HepG2 (cell line): ENCODE measurements at regions not wholly inside any gene's neighbourhood (a gene's known extent, or its start where the extent isn't known, plus 50 kb on each side); places are given as distances from the start of the nearest gene placed in this dataset.

Experiments
- ISL2 ChIP-seq: sonication (generic); formaldehyde crosslinking; IDR thresholded peaks from 2 replicates; pipeline ENCODE4 v1.5.0; 2020; ENCODE audit warnings: missing genetic modification reagents
- MAFF ChIP-seq: IDR thresholded peaks from 2 replicates; pipeline ENCODE4 v1.6.1; 2011; ENCODE audit warnings: low read depth, low read length, improper control_type of control experiment
- MIER2 ChIP-seq: IDR thresholded peaks from 2 replicates; pipeline ENCODE4 v1.6.1; 2016; ENCODE audit warnings: missing biosample characterization, missing genetic modification reagents
- RFXANK ChIP-seq: IDR thresholded peaks from 2 replicates; pipeline ENCODE4 v1.6.1; 2016
- SRSF1 ChIP-seq: fragments of 200-400 bp; formaldehyde crosslinking; optimal IDR thresholded peaks from 2 replicates; pipeline ENCODE3; 2017; ENCODE audit warnings: mild to moderate bottlenecking, low read depth, low read length, moderate library complexity
- SSRP1 ChIP-seq: IDR thresholded peaks from 2 replicates; pipeline ENCODE4 v1.6.1; 2016; ENCODE audit warnings: control low read depth
- TCF12 ChIP-seq, 2 experiments: fragments of 450-650 bp in 1 of 2; sonication (generic) in 1 of 2; formaldehyde crosslinking in 1 of 2; IDR thresholded peaks; 2 replicates each; pipeline versions ENCODE4 v1.6.1 to v1.8.0; 2017 to 2022; ENCODE audit warnings: antibody characterized with exemption in 1 of 2, mild to moderate bottlenecking in 1 of 2, missing genetic modification reagents in 1 of 2, moderate library complexity in 1 of 2
- ZC3H4 ChIP-seq: sonication (generic); formaldehyde crosslinking; IDR thresholded peaks from 2 replicates; pipeline ENCODE4 v1.4.0; 2020; ENCODE audit warnings: missing genetic modification reagents, borderline replicate concordance
- ZNF468 ChIP-seq: sonication (generic); formaldehyde crosslinking; IDR thresholded peaks from 2 replicates; pipeline ENCODE4 v1.8.0; 2022; ENCODE audit warnings: mild to moderate bottlenecking, moderate library complexity, missing genetic modification reagents
- ZNF589 ChIP-seq: sonication (generic); formaldehyde crosslinking; conservative IDR thresholded peaks from 2 replicates; pipeline ENCODE4 v1.8.0; 2022; ENCODE audit warnings: mild to moderate bottlenecking, moderate library complexity, missing genetic modification reagents
- ZNF670 ChIP-seq: sonication (generic); formaldehyde crosslinking; IDR thresholded peaks from 2 replicates; pipeline ENCODE4 v1.8.0; 2022; ENCODE audit warnings: mild to moderate bottlenecking, missing genetic modification reagents, borderline replicate concordance
- TF ChIP-seq, protein P1 (sequence below): sonication (generic); formaldehyde crosslinking; IDR thresholded peaks from 2 replicates; pipeline ENCODE4 v1.5.0; 2020; ENCODE audit warnings: missing genetic modification reagents, mild to moderate bottlenecking, borderline replicate concordance
- TF ChIP-seq, protein P2 (sequence below): IDR thresholded peaks from 2 replicates; pipeline ENCODE4 v1.6.1; 2012; ENCODE audit warnings: low read depth, low read length, improper control_type of control experiment
- TF ChIP-seq, protein P3 (sequence below): sonication (generic); formaldehyde crosslinking; IDR thresholded peaks from 2 replicates; pipeline ENCODE4 v1.8.1; 2023; ENCODE audit warnings: mild to moderate bottlenecking, moderate library complexity, missing genetic modification reagents
- TF ChIP-seq, protein P4 (sequence below): IDR thresholded peaks from 2 replicates; pipeline ENCODE4 v1.6.1; 2012; ENCODE audit warnings: inconsistent platforms
- TF ChIP-seq, protein P5 (sequence below): sonication (generic); formaldehyde crosslinking; IDR thresholded peaks from 2 replicates; pipeline ENCODE4 v1.8.0; 2022; ENCODE audit warnings: mild to moderate bottlenecking, missing genetic modification reagents, moderate library complexity
- TF ChIP-seq, protein P6 (sequence below): sonication (generic); formaldehyde crosslinking; IDR thresholded peaks from 2 replicates; pipeline ENCODE4 v1.4.0; 2020; ENCODE audit warnings: mild to moderate bottlenecking, missing genetic modification reagents, borderline replicate concordance

DNA sequence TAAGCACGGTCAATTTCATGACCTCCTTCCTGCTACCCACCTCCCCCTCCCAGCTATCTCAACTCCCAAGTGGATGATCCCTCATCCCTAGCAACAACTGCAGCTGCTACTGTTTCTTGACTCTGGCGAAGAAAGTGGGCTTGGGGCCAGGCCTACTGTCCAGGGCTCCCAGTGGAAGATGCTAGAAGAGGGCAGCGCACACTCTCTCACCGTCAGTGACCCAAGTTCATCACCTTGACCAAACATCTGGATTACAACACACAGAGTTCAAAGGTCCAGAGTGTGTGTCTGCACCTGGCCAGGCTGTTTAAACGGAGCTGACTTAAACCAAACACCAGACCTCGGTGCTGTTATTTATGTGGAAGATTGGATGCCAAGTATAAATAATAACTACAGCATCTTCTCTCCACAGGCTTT is 385.6 kb downstream of the SHQ1 start (continued):
- TF ChIP-seq, protein P1, sequence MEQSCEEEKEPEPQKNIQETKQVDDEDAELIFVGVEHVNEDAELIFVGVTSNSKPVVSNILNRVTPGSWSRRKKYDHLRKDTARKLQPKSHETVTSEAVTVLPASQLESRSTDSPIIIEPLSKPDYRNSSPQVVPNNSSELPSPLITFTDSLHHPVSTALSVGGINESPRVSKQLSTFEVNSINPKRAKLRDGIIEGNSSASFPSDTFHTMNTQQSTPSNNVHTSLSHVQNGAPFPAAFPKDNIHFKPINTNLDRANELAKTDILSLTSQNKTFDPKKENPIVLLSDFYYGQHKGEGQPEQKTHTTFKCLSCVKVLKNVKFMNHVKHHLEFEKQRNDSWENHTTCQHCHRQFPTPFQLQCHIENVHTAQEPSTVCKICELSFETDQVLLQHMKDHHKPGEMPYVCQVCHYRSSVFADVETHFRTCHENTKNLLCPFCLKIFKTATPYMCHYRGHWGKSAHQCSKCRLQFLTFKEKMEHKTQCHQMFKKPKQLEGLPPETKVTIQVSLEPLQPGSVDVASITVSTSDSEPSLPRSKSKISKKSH (CRISPR knock-in tag): no peak
- TF ChIP-seq ZNF468 (CRISPR knock-in tag) (no peak), ZC3H4 (no peak), ZNF589 (CRISPR knock-in tag) (no peak), RFXANK (CRISPR knock-in tag) (no peak), ZNF670 (CRISPR knock-in tag) (peak; percentile 55; the same call in 1 of the 2 replicates), SRSF1 (no peak), TCF12 (IDR thresholded peaks at IDR 0.05) (no peak), TCF12 (CRISPR knock-in tag; IDR thresholded peaks at IDR 0.05) (0 out of 2 replicates have a peak, but pooled peaks have one; percentile 48), MIER2 (CRISPR knock-in tag) (0 out of 2 replicates have a peak, but pooled peaks have one; percentile 53), ISL2 (peak; percentile 18; the same call in 1 of the 2 replicates), SSRP1 (no peak), MAFF (no peak)
- TF ChIP-seq, protein P2, sequence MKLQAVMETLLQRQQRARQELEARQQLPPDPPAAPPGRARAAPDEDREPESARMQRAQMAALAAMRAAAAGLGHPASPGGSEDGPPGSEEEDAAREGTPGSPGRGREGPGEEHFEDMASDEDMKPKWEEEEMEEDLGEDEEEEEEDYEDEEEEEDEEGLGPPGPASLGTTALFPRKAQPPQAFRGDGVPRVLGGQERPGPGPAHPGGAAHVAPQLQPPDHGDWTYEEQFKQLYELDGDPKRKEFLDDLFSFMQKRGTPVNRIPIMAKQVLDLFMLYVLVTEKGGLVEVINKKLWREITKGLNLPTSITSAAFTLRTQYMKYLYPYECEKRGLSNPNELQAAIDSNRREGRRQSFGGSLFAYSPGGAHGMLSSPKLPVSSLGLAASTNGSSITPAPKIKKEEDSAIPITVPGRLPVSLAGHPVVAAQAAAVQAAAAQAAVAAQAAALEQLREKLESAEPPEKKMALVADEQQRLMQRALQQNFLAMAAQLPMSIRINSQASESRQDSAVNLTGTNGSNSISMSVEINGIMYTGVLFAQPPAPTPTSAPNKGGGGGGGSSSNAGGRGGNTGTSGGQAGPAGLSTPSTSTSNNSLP: no peak
- TF ChIP-seq, protein P3, sequence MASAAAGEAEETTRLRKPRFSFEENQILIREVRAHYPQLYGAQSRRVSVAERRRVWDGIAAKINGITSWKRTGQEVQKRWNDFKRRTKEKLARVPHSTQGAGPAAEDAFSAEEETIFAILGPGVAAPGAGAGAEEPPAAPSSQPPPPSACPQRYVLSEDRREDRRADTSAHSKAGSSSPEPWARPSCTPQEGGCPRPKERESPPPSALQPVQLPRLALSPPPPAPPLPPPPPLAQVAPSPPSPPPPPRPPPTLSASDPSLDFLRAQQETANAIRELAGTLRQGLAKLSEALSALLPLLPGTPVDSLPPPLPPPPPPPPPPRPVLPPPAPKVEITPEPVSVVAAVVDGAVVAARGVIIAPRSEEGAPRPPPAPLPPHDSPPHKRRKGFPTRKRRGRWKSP (CRISPR knock-in tag): peak; percentile 69; the same call in 1 of the 2 replicates
- TF ChIP-seq, protein P4, sequence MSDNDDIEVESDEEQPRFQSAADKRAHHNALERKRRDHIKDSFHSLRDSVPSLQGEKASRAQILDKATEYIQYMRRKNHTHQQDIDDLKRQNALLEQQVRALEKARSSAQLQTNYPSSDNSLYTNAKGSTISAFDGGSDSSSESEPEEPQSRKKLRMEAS: peak; percentile 49
- TF ChIP-seq, protein P5, sequence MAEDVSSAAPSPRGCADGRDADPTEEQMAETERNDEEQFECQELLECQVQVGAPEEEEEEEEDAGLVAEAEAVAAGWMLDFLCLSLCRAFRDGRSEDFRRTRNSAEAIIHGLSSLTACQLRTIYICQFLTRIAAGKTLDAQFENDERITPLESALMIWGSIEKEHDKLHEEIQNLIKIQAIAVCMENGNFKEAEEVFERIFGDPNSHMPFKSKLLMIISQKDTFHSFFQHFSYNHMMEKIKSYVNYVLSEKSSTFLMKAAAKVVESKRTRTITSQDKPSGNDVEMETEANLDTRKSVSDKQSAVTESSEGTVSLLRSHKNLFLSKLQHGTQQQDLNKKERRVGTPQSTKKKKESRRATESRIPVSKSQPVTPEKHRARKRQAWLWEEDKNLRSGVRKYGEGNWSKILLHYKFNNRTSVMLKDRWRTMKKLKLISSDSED (CRISPR knock-in tag): no peak
- TF ChIP-seq, protein P6, sequence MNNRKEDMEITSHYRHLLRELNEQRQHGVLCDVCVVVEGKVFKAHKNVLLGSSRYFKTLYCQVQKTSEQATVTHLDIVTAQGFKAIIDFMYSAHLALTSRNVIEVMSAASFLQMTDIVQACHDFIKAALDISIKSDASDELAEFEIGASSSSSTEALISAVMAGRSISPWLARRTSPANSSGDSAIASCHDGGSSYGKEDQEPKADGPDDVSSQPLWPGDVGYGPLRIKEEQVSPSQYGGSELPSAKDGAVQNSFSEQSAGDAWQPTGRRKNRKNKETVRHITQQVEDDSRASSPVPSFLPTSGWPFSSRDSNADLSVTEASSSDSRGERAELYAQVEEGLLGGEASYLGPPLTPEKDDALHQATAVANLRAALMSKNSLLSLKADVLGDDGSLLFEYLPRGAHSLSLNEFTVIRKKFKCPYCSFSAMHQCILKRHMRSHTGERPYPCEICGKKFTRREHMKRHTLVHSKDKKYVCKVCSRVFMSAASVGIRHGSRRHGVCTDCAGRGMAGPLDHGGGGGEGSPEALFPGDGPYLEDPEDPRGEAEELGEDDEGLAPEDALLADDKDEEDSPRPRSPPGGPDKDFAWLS (CRISPR knock-in tag): no peak
